ENCODE measurements at regions not wholly inside any gene's neighbourhood (a gene's known extent, or its start where the extent isn't known, plus 50 kb on each side); places are given as distances from the start of the nearest gene placed in this dataset.

DNA sequence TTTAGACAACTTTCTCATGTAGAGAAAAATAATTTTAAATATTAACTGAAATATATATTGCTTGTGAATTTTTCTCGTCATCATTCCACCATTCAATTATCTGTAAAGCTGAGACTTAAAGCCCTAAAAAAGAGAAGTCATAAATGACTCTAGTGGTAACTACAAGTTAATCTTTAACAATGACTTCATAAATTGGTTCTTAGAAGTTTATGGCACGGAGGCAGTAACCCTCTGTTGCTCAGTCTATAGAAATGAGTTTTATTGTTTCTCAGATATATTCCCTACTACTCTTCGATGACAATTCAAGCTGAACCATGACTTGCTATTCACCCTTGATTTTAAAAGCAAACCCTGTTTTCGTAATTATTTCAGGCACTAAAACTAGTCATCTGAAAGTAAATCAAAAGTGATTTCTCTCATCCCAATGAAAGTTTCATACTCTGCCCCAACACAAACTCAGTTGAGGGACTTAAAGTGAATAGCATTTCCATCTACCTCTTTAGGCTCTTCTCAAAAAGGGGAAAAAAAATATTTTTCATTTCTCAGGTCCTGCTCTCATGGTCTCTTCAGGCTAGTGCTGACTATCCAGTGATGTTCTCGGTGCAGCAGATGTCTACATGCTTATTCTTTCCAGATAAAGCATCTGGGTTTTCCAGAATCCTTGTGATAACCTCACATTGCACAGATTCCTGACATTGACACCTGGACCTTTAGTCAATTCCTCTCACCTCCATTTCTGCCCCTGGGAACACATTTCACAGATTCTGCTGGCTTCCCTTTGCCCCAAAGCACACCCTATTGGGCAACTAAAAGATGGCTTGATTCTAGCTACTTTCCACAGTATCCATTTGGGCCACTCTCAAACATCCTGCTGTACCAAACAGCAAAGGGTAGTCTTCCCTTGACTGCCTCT, 207.8 kb upstream of the LRATD1 start:
- 90 to 94% methylated on average over 5 of the region's 5 CpGs for WGBS, 2 donors
- Histone ChIP-seq H3K4me3 (no peak overlapping the region), H3K27ac (no peak overlapping the region), H3K27me3 (no peaks in the 10 kb centered on the region), H3K36me3 (ENCODE audit: low read depth, missing control alignments) (no peaks in the 10 kb centered on the region), H3K9me3 (no peaks in the 10 kb centered on the region), H3K4me1 (no peaks in the 10 kb centered on the region)
- intact Hi-C loops (cut with DNase I; ENCODE audit: low total_unique reads) = no loop called here
- no peak for DNase-seq
- TF ChIP-seq POLR2A (IDR thresholded peaks at IDR 0.05) = no peak
- TF ChIP-seq, protein P1, sequence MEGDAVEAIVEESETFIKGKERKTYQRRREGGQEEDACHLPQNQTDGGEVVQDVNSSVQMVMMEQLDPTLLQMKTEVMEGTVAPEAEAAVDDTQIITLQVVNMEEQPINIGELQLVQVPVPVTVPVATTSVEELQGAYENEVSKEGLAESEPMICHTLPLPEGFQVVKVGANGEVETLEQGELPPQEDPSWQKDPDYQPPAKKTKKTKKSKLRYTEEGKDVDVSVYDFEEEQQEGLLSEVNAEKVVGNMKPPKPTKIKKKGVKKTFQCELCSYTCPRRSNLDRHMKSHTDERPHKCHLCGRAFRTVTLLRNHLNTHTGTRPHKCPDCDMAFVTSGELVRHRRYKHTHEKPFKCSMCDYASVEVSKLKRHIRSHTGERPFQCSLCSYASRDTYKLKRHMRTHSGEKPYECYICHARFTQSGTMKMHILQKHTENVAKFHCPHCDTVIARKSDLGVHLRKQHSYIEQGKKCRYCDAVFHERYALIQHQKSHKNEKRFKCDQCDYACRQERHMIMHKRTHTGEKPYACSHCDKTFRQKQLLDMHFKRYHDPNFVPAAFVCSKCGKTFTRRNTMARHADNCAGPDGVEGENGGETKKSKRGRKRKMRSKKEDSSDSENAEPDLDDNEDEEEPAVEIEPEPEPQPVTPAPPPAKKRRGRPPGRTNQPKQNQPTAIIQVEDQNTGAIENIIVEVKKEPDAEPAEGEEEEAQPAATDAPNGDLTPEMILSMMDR (IDR thresholded peaks at IDR 0.05) = no peak

DNA sequence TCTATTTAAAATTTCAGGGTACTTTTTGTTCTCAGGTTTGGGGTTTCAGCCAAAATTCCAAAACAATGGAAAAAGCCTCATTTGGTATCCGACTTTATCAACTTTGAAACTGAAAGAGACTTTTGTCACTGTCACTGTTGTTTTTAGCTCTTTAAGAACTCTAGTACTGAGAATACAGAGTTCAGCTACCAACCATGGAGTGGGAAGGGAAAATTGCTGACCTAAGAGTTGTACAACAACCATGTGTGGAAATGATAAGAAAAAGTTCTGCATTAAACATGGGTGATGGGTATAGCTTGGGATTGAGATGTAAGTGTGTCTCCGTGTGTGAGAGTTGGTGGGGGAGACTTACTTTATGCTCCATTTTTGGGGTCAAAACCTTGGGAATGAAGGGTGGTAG, 206.6 kb upstream of the LRATD1 start:
- WGBS, 2 donors = 60 to 66% methylated on average over 2 of the region's 2 CpGs
- Histone ChIP-seq H3K27ac (no peak overlapping the region), H3K4me3 (no peak overlapping the region), H3K4me1 (no peaks in the 10 kb centered on the region), H3K9me3 (no peaks in the 10 kb centered on the region), H3K36me3 (ENCODE audit: low read depth, missing control alignments) (no peaks in the 10 kb centered on the region), H3K27me3 (no peaks in the 10 kb centered on the region)
- intact Hi-C loops (cut with DNase I; ENCODE audit: low total_unique reads) = no loop called here
- TF ChIP-seq, protein P1 (IDR thresholded peaks at IDR 0.05) = no peak
- no peak for TF ChIP-seq POLR2A (IDR thresholded peaks at IDR 0.05)
- no peak for DNase-seq

DNA sequence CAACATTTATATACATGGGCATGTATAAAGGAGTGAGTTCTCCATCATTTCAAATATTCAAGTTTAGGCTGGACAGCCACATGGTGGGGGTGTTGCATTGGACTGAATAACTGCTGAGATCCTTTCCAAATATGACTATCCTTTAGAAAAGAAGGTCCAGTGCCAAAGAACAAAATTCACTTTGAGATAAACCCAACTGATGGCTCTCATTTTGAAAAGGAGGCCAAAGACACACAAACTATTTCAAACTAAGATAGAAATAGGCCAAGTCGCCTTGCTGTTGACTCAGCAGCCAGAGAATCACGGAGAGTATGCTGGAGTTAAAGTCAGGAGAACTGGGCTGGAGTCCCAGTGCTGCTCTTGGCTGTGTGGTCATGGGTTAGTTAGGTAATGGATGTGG, 204.5 kb upstream of the LRATD1 start:
- Histone ChIP-seq H3K27ac (no peak overlapping the region), H3K9me3 (no peaks in the 10 kb centered on the region), H3K4me3 (no peak overlapping the region), H3K27me3 (no peaks in the 10 kb centered on the region), H3K4me1 (no peaks in the 10 kb centered on the region), H3K36me3 (ENCODE audit: low read depth, missing control alignments) (no peaks in the 10 kb centered on the region)
- DNase-seq = peak; percentile 41
- 28 to 41% methylated on average over 2 of the region's 2 CpGs for WGBS, 2 donors
- intact Hi-C loops (cut with DNase I; ENCODE audit: low total_unique reads) = no loop called here
- TF ChIP-seq, protein P1 (IDR thresholded peaks at IDR 0.05) = peak in 2 of 3 experiments; percentile 8 to 36
- no peak for TF ChIP-seq POLR2A (IDR thresholded peaks at IDR 0.05)

DNA sequence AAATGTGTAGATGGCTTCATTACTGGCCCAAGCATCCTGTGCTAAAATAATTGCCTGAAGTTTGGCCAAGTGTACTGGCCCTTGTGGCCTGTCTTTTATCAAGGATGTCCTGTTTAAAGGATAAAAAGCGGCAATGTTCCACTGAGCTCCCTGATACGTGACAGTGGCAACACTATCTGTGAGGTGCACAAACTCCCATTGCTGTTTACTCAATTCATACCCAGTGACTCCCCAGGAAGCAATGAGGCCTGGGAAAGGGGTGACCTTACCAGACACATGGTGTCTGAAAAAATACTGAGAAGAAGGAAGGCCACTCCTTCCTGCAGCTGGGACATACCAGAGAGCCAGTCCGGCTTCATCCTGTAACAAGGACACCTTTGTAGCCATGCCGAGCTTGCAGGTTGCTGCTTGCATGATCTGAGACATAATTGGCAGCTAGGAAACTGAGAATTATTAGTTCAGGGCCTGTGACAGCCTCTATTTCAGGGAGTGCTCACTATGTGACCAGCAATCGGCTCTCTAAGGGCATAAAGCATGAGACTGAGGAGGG, 198.5 kb upstream of the LRATD1 start:
- 82 to 83% methylated on average over 5 of the region's 5 CpGs for WGBS, 2 donors
- no peak for DNase-seq
- H3K27me3 ChIP-seq = no peaks in the 10 kb centered on the region
- no peak overlapping the region for H3K4me3 ChIP-seq
- TF ChIP-seq, protein P1 (IDR thresholded peaks at IDR 0.05) = no peak
- no peak for TF ChIP-seq POLR2A (IDR thresholded peaks at IDR 0.05)
- H3K4me1 ChIP-seq = no peaks in the 10 kb centered on the region
- intact Hi-C loops (cut with DNase I; ENCODE audit: low total_unique reads) = no loop called here
- no peaks in the 10 kb centered on the region for H3K9me3 ChIP-seq
- no peak overlapping the region for H3K27ac ChIP-seq
- no peaks in the 10 kb centered on the region for H3K36me3 ChIP-seq (ENCODE audit: low read depth, missing control alignments)

All from testis (tissue), 2 donors.